HG03571 (cell line): ENCODE measurements at regions not wholly inside any gene's neighbourhood (a gene's known extent, or its start where the extent isn't known, plus 50 kb on each side); places are given as distances from the start of the nearest gene placed in this dataset.

Source experiments
- ATAC-seq: cut with Tn5 transposase; IDR thresholded peaks from one replicate; pipeline ENCODE4 v1.9.1; 2021; ENCODE audit not compliant: unreplicated experiment

- no peak for ATAC-seq
Observed at GRCh38 chr4:13250263-13250662, 233.9 kb downstream of the RAB28 start.

- ATAC-seq = no peak
Observed at GRCh38 chr4:13248621-13249298, 235.4 kb downstream of the RAB28 start.

GRCh38 chr4:13246107-13246506 lies 238.0 kb downstream of the RAB28 start:
- ATAC-seq = no peak

GRCh38 chr4:13244444-13244843 lies 239.7 kb downstream of the RAB28 start:
- ATAC-seq = no peak

GRCh38 chr4:13243152-13243551 lies 241.0 kb downstream of the RAB28 start:
- ATAC-seq = no peak

- ATAC-seq = no peak
Observed at GRCh38 chr4:13240066-13240465, 244.1 kb downstream of the RAB28 start.

- ATAC-seq = no peak
Observed at GRCh38 chr4:13238936-13239335, 245.2 kb downstream of the RAB28 start.

GRCh38 chr4:13236485-13236884 lies 247.7 kb downstream of the RAB28 start:
- ATAC-seq = no peak

- ATAC-seq = no peak
Observed at GRCh38 chr4:13233755-13234154, 250.4 kb downstream of the RAB28 start.

GRCh38 chr4:13219971-13220370 lies 264.2 kb downstream of the RAB28 start:
- no peak for ATAC-seq

- no peak for ATAC-seq
Observed at GRCh38 chr4:13218326-13218958, 265.7 kb downstream of the RAB28 start.

GRCh38 chr4:13215560-13215959 lies 268.6 kb downstream of the RAB28 start:
- no peak for ATAC-seq

GRCh38 chr4:13212936-13213335 lies 271.2 kb downstream of the RAB28 start:
- no peak for ATAC-seq

GRCh38 chr4:13209600-13209999 lies 274.5 kb downstream of the RAB28 start:
- ATAC-seq = no peak

- no peak for ATAC-seq
Observed at GRCh38 chr4:13208558-13209193, 275.5 kb downstream of the RAB28 start.

GRCh38 chr4:13207226-13207625 lies 276.9 kb downstream of the RAB28 start:
- no peak for ATAC-seq

- ATAC-seq = no peak
Observed at GRCh38 chr4:13203101-13203500, 281.0 kb downstream of the RAB28 start.

- ATAC-seq = no peak
Observed at GRCh38 chr4:13202701-13203100, 281.4 kb downstream of the RAB28 start.

GRCh38 chr4:13201241-13201640 lies 282.9 kb downstream of the RAB28 start:
- no peak for ATAC-seq

GRCh38 chr4:13196721-13197120 lies 287.4 kb downstream of the RAB28 start:
- ATAC-seq = no peak

GRCh38 chr4:13193662-13194061 lies 290.5 kb downstream of the RAB28 start:
- ATAC-seq = no peak

GRCh38 chr4:13190093-13190721 lies 293.9 kb downstream of the RAB28 start:
- no peak for ATAC-seq
